ENCODE measurements at regions not wholly inside any gene's neighbourhood (a gene's known extent, or its start where the extent isn't known, plus 50 kb on each side); places are given as distances from the start of the nearest gene placed in this dataset.

DNA sequence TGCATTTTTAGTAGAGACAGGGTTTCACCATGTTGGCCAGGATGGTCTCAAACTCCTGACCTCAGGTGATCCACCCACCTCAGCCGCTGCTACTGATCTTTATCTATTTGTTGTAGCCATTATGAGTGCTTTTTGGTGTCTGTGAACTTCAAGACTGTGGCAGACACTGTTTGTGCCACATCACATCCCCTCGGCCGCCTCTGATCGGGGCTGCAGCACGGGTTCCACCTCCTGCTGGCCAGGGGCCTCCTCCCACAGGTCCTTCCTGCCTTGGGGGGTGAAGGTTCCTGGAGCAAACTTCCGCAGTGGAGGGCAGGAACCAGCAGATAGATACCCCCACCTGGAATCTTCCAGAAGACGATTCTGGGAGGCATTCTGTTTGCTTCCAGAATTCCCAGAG is 98.5 kb downstream of the C9orf50 start:
- TF ChIP-seq, protein P1, sequence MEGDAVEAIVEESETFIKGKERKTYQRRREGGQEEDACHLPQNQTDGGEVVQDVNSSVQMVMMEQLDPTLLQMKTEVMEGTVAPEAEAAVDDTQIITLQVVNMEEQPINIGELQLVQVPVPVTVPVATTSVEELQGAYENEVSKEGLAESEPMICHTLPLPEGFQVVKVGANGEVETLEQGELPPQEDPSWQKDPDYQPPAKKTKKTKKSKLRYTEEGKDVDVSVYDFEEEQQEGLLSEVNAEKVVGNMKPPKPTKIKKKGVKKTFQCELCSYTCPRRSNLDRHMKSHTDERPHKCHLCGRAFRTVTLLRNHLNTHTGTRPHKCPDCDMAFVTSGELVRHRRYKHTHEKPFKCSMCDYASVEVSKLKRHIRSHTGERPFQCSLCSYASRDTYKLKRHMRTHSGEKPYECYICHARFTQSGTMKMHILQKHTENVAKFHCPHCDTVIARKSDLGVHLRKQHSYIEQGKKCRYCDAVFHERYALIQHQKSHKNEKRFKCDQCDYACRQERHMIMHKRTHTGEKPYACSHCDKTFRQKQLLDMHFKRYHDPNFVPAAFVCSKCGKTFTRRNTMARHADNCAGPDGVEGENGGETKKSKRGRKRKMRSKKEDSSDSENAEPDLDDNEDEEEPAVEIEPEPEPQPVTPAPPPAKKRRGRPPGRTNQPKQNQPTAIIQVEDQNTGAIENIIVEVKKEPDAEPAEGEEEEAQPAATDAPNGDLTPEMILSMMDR (IDR thresholded peaks at IDR 0.05 in 8 of 11, conservative IDR thresholded peaks at IDR 0.05 in 3 of 11) = no peak
- TF ChIP-seq POLR2A (IDR thresholded peaks at IDR 0.05) (no peak), POLR2AphosphoS5 (IDR thresholded peaks at IDR 0.05) (no peak)
